ENCODE measurements at regions not wholly inside any gene's neighbourhood (a gene's known extent, or its start where the extent isn't known, plus 50 kb on each side); places are given as distances from the start of the nearest gene placed in this dataset.

- H3K4me3 ChIP-seq, result no peak overlapping the region
- WGBS (ENCODE audit: missing lambda C conversion rate), result 82% methylated on average over 16 of the region's 16 CpGs
- FAIRE-seq (no peak), ATAC-seq (no peak), DNase-seq (ENCODE audit: low read depth in 1 of 2, low spot score in 1 of 2) (no peak)
- no peak overlapping the region for H3K27ac ChIP-seq
- TF ChIP-seq MAZ (IDR thresholded peaks at IDR 0.05; ENCODE audit: borderline replicate concordance, low read depth, low read length) (no peak), PBX3 (IDR thresholded peaks at IDR 0.05) (no peak), TP53 (CRISPR knock-in tag; IDR thresholded peaks at IDR 0.05) (no peak), KDM1A (IDR thresholded peaks at IDR 0.05; ENCODE audit: low read depth) (no peak), RAD21 (conservative IDR thresholded peaks at IDR 0.05 in 1 of 2, IDR thresholded peaks at IDR 0.05 in 1 of 2) (no peak), NPAS2 (CRISPR knock-in tag; IDR thresholded peaks at IDR 0.05; ENCODE audit: borderline replicate concordance) (no peak), EHF (CRISPR knock-in tag; IDR thresholded peaks at IDR 0.05) (no peak), FOXS1 (CRISPR knock-in tag; IDR thresholded peaks at IDR 0.05) (no peak), ATOH8 (CRISPR knock-in tag; IDR thresholded peaks at IDR 0.05; ENCODE audit: low read depth) (no peak), EP300 (IDR thresholded peaks at IDR 0.05) (no peak), HOXA7 (CRISPR knock-in tag; IDR thresholded peaks at IDR 0.05) (no peak), MYC (IDR thresholded peaks at IDR 0.05; ENCODE audit: borderline replicate concordance, low read length) (no peak), PHF8 (IDR thresholded peaks at IDR 0.05; ENCODE audit: borderline replicate concordance, low read depth) (no peak), RNF2 (IDR thresholded peaks at IDR 0.05; ENCODE audit: borderline replicate concordance, low read depth) (no peak), CBX2 (IDR thresholded peaks at IDR 0.05; ENCODE audit: borderline replicate concordance, low read depth) (no peak), FOSL2 (IDR thresholded peaks at IDR 0.05) (no peak), FOSL2 (CRISPR knock-in tag; IDR thresholded peaks at IDR 0.05) (no peak), JUN (IDR thresholded peaks at IDR 0.05) (no peak), CHD2 (IDR thresholded peaks at IDR 0.05; ENCODE audit: low read length, partially characterized antibody) (no peak), RCOR1 (IDR thresholded peaks at IDR 0.05; ENCODE audit: low read depth, low read length) (no peak)
- CTCF ChIA-PET, result interaction anchor here (1.3 kb wide), 1 partner anchor 221 kb away, joined by 3 read pairs; no protein-coding TSS in a partner anchor
- peaks cover 18% of the 10 kb centered on the region for H3K9me3 ChIP-seq
- H3K4me1 ChIP-seq, result no peaks in the 10 kb centered on the region
- no peak overlapping the region for H3K4me2 ChIP-seq
- POLR2A ChIA-PET, result no interaction called here
These were observed 98.5 kb upstream of the PPP2R2D start for GRCh38 chr10:131802156-131802915.

GRCh38 chr10:131802996-131803395 lies 97.8 kb upstream of the PPP2R2D start:
- H3K4me1 ChIP-seq, result no peaks in the 10 kb centered on the region
- no peak for ATAC-seq
- POLR2A ChIA-PET, result no interaction called here
- CTCF ChIA-PET, result interaction anchor here (1.3 kb wide), 1 partner anchor 220 kb away, joined by 3 read pairs; no protein-coding TSS in a partner anchor
- H3K9me3 ChIP-seq, result peaks cover 12% of the 10 kb centered on the region
- no peak overlapping the region for H3K27ac ChIP-seq
- H3K4me2 ChIP-seq, result no peak overlapping the region
- DNase-seq (ENCODE audit: low read depth in 1 of 2, low spot score in 1 of 2), result no peak
- FAIRE-seq, result no peak
- no peak for TF ChIP-seq KDM1A (IDR thresholded peaks at IDR 0.05; ENCODE audit: low read depth)
- TF ChIP-seq MAFK (IDR thresholded peaks at IDR 0.05; ENCODE audit: partially characterized antibody), result no peak
- no peak for TF ChIP-seq ELK1 (IDR thresholded peaks at IDR 0.05; ENCODE audit: low read depth, low read length)
- no peak for TF ChIP-seq REST (IDR thresholded peaks at IDR 0.05)
- no peak for TF ChIP-seq KDM5A (IDR thresholded peaks at IDR 0.05)
- TF ChIP-seq ZSCAN20 (CRISPR knock-in tag; IDR thresholded peaks at IDR 0.05), result no peak
- WGBS (ENCODE audit: missing lambda C conversion rate), result 50% methylated on average over 13 of the region's 13 CpGs
- H3K4me3 ChIP-seq, result no peak overlapping the region
